Left ventricle myocardium inferior (tissue), 1 donor: ENCODE measurements at regions not wholly inside any gene's neighbourhood (a gene's known extent, or its start where the extent isn't known, plus 50 kb on each side); places are given as distances from the start of the nearest gene placed in this dataset.
A peak's percentile ranks its signal among the peaks of the same experiment; 100 is the strongest.

Experiments used
- DNase-seq: peaks from one replicate; pipeline ENCODE4 v3.0.0-alpha.2; 2020
- H3K27ac ChIP-seq: fragments of 200-600 bp; replicated peaks from 2 replicates; pipeline ENCODE4 v1.8.0; 2021
- H3K27me3 ChIP-seq: fragments of 200-600 bp; 2 replicates; pipeline ENCODE4 v1.8.0; 2021; ENCODE audit warnings: low read depth
- H3K36me3 ChIP-seq: fragments of 200-600 bp; 2 replicates; pipeline ENCODE4 v1.8.0; 2021
- H3K4me1 ChIP-seq: fragments of 200-600 bp; 2 replicates; pipeline ENCODE4 v1.8.0; 2021
- H3K4me3 ChIP-seq: fragments of 200-600 bp; 2 replicates; pipeline ENCODE4 v1.8.0; 2021; ENCODE audit warnings: mild to moderate bottlenecking, moderate library complexity
- H3K9me3 ChIP-seq: fragments of 200-600 bp; replicated peaks from 2 replicates; pipeline ENCODE4 v1.8.0; 2021
- intact Hi-C: fragments of 100-400 bp; cut with micrococcal nuclease; formaldehyde crosslinking; loops from one replicate; pipeline ENCODE4 v1.11.0; 2022
- TF ChIP-seq, protein P1 (sequence below): fragments of 200-600 bp; IDR thresholded peaks from 2 replicates; pipeline ENCODE4 v1.8.0; 2021; ENCODE audit warnings: antibody characterized with exemption, mild to moderate bottlenecking, borderline replicate concordance
- donor health status: DM: no; HTN: yes; CAD: no; lungs with severe emphysema.

DNA sequence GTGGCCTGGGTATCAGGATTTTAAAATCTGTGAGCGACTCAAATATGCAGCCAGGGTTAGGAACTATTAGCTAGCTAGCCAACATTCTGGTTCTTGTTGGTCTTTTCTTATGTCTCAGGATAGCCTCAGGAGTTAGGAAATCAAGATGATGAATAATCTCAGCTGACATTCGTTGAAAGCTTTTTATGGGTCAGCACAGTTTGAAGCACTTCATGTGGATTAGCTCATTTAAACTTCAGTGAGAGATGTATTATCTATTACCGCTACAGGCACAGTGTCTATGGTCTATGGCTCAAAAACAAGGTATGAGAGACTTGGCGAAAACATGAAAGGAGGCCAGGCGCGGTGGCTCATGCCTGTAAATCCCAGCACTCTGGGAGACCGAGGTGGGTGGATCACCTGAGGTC lies 187.5 kb upstream of the THRB start:
- Histone ChIP-seq H3K9me3 (no peaks in the 10 kb centered on the region), H3K27me3 (no peaks in the 10 kb centered on the region), H3K27ac (no peak overlapping the region), H3K4me3 (no peak overlapping the region), H3K4me1 (no peaks in the 10 kb centered on the region), H3K36me3 (no peaks in the 10 kb centered on the region)
- intact Hi-C loops: loop anchor here (10.0 kb wide), 1 partner anchor 677 kb away; no protein-coding TSS in a partner anchor
- TF ChIP-seq, protein P1, sequence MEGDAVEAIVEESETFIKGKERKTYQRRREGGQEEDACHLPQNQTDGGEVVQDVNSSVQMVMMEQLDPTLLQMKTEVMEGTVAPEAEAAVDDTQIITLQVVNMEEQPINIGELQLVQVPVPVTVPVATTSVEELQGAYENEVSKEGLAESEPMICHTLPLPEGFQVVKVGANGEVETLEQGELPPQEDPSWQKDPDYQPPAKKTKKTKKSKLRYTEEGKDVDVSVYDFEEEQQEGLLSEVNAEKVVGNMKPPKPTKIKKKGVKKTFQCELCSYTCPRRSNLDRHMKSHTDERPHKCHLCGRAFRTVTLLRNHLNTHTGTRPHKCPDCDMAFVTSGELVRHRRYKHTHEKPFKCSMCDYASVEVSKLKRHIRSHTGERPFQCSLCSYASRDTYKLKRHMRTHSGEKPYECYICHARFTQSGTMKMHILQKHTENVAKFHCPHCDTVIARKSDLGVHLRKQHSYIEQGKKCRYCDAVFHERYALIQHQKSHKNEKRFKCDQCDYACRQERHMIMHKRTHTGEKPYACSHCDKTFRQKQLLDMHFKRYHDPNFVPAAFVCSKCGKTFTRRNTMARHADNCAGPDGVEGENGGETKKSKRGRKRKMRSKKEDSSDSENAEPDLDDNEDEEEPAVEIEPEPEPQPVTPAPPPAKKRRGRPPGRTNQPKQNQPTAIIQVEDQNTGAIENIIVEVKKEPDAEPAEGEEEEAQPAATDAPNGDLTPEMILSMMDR: no peak
- DNase-seq: no peak

DNA sequence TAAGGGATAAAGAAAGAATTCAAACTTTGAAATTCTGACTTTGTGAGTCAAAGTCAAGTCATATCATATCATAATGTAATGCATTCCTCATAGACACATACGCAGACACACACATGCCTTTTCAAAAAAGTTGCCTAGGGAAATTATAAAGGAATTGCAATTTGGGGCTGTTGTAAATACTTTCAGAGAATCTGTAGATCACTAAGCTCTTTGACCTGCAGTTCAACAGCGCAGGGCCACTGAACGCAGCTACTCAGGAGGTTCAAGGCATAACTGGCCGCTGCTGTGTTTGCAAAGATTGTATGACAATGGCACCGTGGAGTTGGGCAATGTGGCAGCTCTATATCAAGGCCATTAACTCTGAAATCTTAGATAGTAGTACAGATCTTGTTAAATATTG lies 188.4 kb upstream of the THRB start:
- Histone ChIP-seq H3K27ac (no peak overlapping the region), H3K4me1 (no peaks in the 10 kb centered on the region), H3K27me3 (no peaks in the 10 kb centered on the region), H3K9me3 (no peaks in the 10 kb centered on the region), H3K4me3 (no peak overlapping the region), H3K36me3 (no peaks in the 10 kb centered on the region)
- intact Hi-C loops: loop anchor here (10.0 kb wide), 1 partner anchor 678 kb away; no protein-coding TSS in a partner anchor
- no peak for DNase-seq
- TF ChIP-seq, protein P1: no peak

DNA sequence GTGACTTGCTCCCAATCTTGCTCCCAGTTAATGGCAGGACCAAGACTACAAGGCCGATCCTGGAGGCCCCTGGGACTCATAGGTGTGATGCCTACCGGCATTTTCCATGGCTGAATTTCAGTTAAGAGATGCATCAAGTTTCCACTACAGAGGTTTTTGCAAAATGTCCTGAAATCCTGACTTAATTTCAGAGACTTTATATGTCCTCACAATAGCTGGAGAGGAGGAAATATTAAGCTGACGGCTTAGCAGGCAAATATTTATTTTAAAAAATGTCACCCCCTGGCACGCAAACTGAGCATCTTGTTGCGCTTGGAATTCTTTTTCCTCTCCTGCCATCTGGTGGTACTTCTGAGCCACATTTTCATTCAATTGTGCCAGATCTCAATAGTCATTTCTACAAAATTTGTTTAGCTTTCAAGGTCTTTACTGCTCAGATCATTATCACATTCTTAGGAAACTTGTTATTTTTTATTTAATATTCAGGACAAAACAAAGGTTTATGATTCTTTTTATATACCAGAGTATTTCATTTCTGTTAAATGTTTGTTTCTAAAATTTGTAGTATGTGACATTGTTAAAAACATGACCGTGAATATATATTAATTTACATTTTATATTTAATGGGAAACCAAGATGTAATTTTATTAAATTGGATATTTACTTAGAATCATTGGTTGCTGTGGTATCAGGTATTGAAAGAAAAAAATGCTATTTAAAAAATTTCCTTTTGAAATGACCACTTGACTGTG lies 189.2 kb upstream of the THRB start:
- H3K9me3 ChIP-seq: no peaks in the 10 kb centered on the region
- no peak overlapping the region for H3K4me3 ChIP-seq
- no peak for DNase-seq
- H3K36me3 ChIP-seq: no peaks in the 10 kb centered on the region
- H3K27ac ChIP-seq: no peak overlapping the region
- intact Hi-C loops: loop anchor here (10.0 kb wide), 1 partner anchor 679 kb away; no protein-coding TSS in a partner anchor
- H3K27me3 ChIP-seq: no peaks in the 10 kb centered on the region
- TF ChIP-seq, protein P1: peak; percentile 70
- no peaks in the 10 kb centered on the region for H3K4me1 ChIP-seq

DNA sequence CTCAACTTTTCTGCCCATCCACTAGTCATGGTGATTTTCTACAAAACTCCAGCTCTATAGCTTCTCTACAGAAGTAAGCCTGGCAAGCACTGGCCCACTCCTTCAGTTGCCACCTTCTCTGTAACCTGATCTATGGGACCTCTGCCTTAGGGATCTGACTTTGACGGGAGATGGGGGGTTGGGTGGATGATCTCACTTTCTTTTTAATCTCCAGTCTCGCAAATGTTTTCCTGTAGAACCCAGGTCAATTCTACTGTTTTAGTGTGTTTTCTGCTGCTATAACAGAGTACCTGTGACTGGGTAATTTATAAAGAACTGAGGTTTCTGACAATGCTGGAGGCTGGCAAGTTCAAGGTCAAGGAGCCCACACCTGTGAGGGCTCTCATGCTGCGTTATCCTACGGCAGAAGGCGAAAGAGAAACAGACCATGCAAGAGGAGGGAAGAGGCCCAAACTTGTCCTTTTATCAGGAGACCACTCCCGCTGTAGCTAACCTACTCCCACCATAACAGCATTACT lies 189.9 kb upstream of the THRB start:
- Histone ChIP-seq H3K9me3 (no peaks in the 10 kb centered on the region), H3K27me3 (no peaks in the 10 kb centered on the region), H3K27ac (no peak overlapping the region), H3K36me3 (no peaks in the 10 kb centered on the region), H3K4me3 (no peak overlapping the region), H3K4me1 (no peaks in the 10 kb centered on the region)
- TF ChIP-seq, protein P1: no peak
- intact Hi-C loops: loop anchor here (10.0 kb wide), 1 partner anchor 680 kb away; no protein-coding TSS in a partner anchor
- DNase-seq: no peak

DNA sequence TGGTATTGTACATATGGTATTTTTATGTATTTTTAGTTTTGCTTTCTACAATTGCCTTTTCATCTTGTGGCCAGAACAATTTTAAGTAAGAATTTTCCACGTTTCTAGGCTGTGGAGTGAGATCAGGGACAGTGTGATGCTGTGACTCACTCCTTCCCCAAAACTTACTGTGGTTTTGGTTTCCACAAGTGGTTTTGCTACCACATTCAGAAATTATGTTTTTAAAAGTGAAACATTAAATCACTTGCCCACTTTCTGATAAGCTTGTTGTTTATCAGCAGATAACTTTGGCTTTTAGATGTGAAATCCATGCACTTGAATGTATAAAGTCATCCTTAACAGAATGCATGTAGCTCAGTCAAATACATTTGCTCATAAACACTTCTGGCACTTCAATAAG lies 192.2 kb upstream of the THRB start:
- Histone ChIP-seq H3K36me3 (no peaks in the 10 kb centered on the region), H3K4me3 (no peak overlapping the region), H3K27ac (no peak overlapping the region), H3K9me3 (no peaks in the 10 kb centered on the region), H3K27me3 (no peaks in the 10 kb centered on the region), H3K4me1 (no peaks in the 10 kb centered on the region)
- intact Hi-C loops: loop anchor here (10.0 kb wide), 1 partner anchor 682 kb away; no protein-coding TSS in a partner anchor
- TF ChIP-seq, protein P1: no peak
- no peak for DNase-seq
